ENCODE measurements at regions not wholly inside any gene's neighbourhood (a gene's known extent, or its start where the extent isn't known, plus 50 kb on each side); places are given as distances from the start of the nearest gene placed in this dataset.

DNA sequence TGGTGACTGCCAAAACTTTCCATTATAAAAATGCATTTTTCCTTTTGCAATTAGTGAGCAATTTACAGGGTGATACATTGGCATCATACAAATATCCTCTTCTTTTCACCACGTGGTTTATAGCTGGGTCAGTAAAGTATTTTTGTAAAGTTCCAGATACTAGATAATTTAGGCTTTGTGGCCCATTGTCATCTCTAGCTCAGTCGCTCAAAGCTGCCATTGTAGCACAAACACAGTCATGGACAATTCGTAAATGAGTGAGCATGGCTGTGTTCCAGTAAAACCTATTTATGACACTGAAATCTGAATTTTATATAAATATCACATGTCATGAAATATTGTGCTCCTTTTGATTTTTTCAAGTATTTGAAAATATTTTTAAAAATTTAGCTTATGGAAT is 162.9 kb downstream of the USP12 start:
- TF ChIP-seq, protein P1, sequence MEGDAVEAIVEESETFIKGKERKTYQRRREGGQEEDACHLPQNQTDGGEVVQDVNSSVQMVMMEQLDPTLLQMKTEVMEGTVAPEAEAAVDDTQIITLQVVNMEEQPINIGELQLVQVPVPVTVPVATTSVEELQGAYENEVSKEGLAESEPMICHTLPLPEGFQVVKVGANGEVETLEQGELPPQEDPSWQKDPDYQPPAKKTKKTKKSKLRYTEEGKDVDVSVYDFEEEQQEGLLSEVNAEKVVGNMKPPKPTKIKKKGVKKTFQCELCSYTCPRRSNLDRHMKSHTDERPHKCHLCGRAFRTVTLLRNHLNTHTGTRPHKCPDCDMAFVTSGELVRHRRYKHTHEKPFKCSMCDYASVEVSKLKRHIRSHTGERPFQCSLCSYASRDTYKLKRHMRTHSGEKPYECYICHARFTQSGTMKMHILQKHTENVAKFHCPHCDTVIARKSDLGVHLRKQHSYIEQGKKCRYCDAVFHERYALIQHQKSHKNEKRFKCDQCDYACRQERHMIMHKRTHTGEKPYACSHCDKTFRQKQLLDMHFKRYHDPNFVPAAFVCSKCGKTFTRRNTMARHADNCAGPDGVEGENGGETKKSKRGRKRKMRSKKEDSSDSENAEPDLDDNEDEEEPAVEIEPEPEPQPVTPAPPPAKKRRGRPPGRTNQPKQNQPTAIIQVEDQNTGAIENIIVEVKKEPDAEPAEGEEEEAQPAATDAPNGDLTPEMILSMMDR (IDR thresholded peaks at IDR 0.05) = no peak
- TF ChIP-seq ZFX (IDR thresholded peaks at IDR 0.05; ENCODE audit: borderline replicate concordance) = no peak

Data from 22Rv1 (cell line).